Esophagus squamous epithelium (tissue), 4 donors: ENCODE measurements at regions not wholly inside any gene's neighbourhood (a gene's known extent, or its start where the extent isn't known, plus 50 kb on each side); places are given as distances from the start of the nearest gene placed in this dataset.

Experiments used
- CTCF ChIP-seq, 6 experiments: fragments of 450-650 bp in 4 of 6; fragments of 200-600 bp in 2 of 6; sonication (generic) in 2 of 6; IDR thresholded peaks; one replicate each; pipeline ENCODE4 v1.5.1; 2016 to 2019; ENCODE audit warnings: antibody characterized with exemption in 6 of 6, mild to moderate bottlenecking in 4 of 6, moderate library complexity in 4 of 6
- POLR2A ChIP-seq, 4 donors: fragments of 450-650 bp; IDR thresholded peaks; one replicate each; pipeline ENCODE4 v1.6.1; 2017; ENCODE audit warnings: antibody characterized with exemption in 4 of 4, mild to moderate bottlenecking in 4 of 4, moderate library complexity in 3 of 4

GRCh38 chr10:105605918-105606317, 964.8 kb downstream of the SORCS3 start:
- TF ChIP-seq POLR2A (IDR thresholded peaks at IDR 0.05) (no peak), CTCF (IDR thresholded peaks at IDR 0.05) (no peak)
